Stimulated activated naive CD8-positive, alpha-beta T cell treated with anti-CD3 and anti-CD28 coated beads, Interleukin-15, Interleukin-2, amounts not matched to agents 100 U/mL and 50 U/mL, for 24 hours (primary cell): ENCODE measurements at regions not wholly inside any gene's neighbourhood (a gene's known extent, or its start where the extent isn't known, plus 50 kb on each side); places are given as distances from the start of the nearest gene placed in this dataset.
A peak's percentile ranks its signal among the peaks of the same experiment; 100 is the strongest.

Experiments used
- ATAC-seq: fragments of 150-1000 bp; cut with Tn5 transposase; one replicate; pipeline ENCODE4 v1.10.0; 2021
- DNase-seq: peaks from one replicate; pipeline ENCODE4 v3.0.0; 2021

DNA sequence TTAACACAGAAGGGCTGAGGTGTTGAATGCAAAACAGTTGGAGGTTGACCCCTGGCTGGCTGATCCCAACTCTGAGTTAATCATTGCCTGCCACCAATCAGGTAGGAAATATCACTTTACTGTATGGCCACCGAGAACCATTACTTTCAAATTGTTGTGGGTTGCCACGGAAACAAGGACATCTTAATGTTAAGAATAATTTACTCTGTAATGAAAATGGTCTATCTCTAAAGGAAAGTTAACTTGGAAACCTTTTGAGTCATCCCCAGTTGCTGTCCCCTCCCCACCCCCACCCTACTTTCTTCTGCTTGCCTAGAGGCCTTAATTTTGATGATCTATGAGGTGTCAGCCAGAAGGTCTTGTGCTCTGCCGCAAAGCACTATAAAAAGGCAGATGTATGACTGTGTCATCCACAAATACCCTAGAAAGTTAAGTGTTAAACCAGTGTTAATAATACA is 78.7 kb upstream of the SNRK start:
- ATAC-seq (peak; percentile 55), DNase-seq (no peak)

GRCh38 chr3:43206632-43207031 is 79.7 kb upstream of the SNRK start:
- ATAC-seq = no peak
- no peak for DNase-seq

DNA sequence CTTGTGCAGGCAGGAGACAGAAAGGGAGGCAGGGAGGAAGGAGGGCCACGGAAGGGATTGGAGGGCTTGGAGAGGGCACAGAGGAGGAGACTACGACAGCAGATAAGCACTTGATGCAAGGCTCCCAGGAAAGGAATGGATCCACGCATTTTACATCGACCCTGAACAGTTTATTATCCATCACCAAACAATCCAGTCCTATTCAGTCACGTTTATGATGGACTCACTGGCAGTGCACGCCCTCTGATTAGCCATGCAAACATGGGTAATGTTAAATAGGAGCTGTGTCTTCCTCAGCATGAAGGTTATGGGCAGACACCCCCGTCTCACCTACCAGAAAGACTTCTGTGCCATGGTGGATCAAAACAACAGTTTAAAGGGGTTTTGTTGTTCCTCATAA is 80.2 kb upstream of the SNRK start:
- ATAC-seq = no peak
- no peak for DNase-seq

DNA sequence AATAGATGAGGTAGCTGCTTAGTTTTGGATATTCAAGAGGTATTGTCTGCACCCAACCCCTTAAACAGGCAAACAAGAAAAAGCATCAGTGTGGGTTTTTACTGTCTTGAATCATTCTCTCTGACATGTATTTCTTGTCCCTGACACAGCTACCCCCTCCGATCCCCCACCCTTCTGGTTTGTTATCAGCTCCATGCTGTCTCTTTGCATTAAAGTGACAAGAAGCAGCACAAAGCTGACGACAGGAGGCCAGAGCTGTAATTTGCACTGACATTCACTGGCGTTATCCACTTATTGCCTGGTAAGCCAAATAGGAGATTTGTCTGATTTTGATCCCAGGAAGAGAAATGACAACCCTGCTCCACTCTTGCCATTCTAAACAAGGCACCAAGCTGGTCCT is 83.3 kb upstream of the SNRK start:
- ATAC-seq (no peak), DNase-seq (no peak)

GRCh38 chr3:43201581-43201980 is 84.8 kb upstream of the SNRK start:
- DNase-seq (no peak), ATAC-seq (no peak)

DNA sequence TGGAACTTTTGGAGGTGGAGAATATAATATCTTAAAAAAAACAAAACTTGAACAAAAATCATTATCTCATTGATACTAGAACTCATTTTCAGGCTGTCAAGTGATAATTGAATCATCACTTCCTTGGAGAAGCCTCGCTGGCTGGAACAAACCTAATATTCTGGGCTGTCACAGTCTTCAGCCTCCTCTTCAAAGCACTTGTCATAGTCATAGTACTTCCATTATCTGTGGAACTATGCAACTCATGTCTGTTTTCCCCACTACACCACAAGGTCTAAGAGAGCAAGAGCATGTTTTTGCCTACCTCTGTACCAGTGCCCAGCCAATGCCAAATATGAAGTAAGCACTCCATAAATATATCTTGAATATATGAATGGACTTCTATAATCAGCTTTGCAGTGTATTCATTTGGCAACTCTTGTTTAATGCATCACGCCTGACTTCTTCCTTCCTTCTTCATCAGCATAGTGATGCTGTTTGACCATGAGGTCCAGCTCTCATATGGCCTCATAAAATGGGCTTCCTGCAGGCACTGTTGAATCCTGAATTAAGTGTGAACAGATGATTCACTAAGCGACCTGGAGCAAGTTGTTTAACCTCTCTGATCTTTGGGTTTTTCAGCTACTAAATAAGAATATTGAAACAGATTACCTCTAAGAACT is 86.6 kb upstream of the SNRK start:
- ATAC-seq = no peak

GRCh38 chr3:43198791-43199644 is 87.3 kb upstream of the SNRK start:
- DNase-seq (no peak), ATAC-seq (no peak)

More for the DNA sequence above, 86.6 kb upstream of the SNRK start:
- DNase-seq = no peak

DNA sequence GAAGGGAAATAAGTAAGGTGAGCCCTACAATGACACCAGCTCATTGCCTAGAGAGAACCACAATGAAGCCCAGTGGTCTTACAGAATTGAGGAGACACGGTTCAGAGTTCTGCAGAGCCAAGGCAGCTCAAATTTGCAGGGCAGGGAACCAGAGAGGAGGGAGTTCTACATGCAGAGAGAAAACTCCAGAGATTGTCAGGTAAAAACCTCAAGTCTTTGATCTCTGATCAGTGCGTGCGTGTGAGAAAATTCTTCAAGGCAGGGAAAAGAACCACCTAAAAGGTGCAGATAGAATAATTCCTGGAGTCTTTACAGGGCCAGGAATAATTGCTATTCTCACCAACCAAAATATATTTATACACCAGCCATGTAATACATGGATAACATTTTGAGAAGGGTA is 88.0 kb upstream of the SNRK start:
- DNase-seq = no peak
- no peak for ATAC-seq

GRCh38 chr3:43197181-43197580 is 89.2 kb upstream of the SNRK start:
- no peak for DNase-seq
- no peak for ATAC-seq

DNA sequence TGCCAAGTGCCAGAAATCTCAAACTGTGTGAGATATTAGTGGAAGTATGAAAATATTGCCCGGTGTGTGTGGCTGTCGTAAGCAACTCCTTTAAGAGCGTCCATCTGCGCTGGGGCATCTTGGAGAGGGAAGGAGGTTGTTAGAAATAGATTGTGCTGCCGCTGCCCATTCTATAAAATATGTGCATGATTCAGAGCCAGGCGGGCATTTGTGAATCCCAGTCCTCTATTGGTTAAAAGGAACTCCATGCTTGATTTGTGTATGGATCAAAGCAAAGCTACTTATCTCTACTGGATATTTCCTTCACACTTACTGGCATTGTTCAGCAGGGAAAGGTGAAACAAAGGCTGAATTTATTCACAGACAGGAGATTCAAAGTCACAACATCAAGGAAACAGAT is 89.6 kb upstream of the SNRK start:
- ATAC-seq (no peak), DNase-seq (no peak)

GRCh38 chr3:43195115-43195498 is 89.2 kb upstream of the POMGNT2 start:
- DNase-seq = no peak
- no peak for ATAC-seq

- peak; percentile 71 for ATAC-seq
These were observed 88.7 kb upstream of the POMGNT2 start for GRCh38 chr3:43194490-43195114.

DNA sequence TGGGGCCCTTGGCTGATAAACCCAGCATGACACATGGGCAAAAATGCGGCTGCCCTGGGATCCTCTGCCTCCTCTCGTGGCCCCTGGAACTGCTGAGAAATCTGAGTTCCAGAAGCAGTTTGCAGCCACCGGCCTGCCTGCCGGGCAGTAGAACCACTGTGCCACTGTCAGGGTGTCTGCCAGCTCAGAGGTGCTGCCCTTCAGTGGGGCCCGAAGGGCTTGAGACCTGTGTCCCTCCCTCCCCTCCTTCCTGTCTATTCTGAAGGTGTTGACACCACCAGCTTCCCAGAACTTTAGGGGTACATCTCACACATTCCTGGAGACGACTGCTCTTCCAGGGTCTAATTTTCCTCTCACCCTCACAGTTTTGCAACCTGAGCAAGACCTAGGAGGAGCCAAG is 88.2 kb upstream of the POMGNT2 start:
- ATAC-seq = peak; percentile 20

More at GRCh38 chr3:43194490-43195114, 88.7 kb upstream of the POMGNT2 start:
- DNase-seq = peak; percentile 35

DNA sequence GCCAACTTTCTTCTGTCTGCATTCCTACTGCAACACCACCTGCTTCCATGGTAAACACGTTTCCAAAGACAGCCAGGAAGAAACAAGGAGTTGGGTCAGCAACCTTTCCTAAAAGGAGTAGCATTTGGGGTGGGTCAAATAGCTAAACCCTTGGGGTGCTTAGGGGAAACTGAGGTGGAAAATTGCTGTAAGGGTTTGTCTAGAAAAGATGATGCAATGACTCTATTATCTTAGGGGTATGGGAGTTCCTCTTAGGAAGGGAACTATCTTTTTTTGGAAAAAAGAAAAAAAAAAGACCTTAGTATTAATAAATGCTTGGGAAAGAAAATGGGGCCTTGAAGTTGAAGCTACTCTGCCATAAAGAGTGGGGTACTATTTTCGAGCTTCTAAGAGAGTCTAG is 86.1 kb upstream of the POMGNT2 start:
- DNase-seq (no peak), ATAC-seq (no peak)

More for the DNA sequence above, 88.2 kb upstream of the POMGNT2 start:
- DNase-seq = no peak

DNA sequence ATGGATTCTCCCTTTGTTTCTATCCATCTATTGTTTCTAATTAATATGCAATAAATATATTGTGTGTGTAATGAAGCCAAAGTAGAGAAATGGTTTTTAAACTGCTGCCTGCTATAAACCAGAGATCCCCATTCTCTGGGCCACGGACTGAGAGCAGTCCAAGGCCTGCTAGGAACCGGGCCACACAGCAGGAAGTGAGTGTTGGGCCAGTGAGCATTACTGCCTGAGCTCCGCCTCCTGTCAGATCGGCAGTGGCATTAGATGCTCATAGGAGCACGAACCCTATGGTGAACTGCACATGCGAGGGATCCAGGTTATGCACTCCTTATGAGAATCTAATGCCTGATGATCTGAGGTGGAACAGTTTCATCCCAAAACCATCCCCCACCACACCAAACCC is 85.2 kb upstream of the POMGNT2 start:
- no peak for DNase-seq
- ATAC-seq = no peak

DNA sequence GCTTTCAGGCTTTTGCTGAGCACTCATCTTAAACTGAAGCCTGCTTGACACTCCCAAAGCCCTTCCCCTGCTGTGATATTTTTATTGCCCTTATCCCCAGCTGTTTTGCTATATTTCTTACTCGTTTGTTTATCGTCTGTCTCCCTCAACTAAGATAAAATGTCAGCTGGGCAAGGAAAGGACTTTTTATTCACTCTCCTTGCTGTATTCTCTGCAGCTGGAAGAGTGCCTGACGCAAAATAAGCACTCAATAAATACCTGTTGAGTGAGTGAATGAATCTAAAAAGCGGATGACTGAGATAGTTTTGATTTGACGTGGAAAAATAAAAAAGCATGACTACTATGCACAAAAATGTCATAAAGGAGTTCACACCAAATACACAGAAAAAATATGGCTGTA is 84.8 kb upstream of the POMGNT2 start:
- DNase-seq (no peak), ATAC-seq (no peak)

GRCh38 chr3:43187836-43188479 is 82.1 kb upstream of the POMGNT2 start:
- no peak for DNase-seq
- no peak for ATAC-seq

GRCh38 chr3:43185983-43186314 is 80.1 kb upstream of the POMGNT2 start:
- no peak for DNase-seq
- no peak for ATAC-seq

GRCh38 chr3:43185274-43185982 is 79.5 kb upstream of the POMGNT2 start:
- no peak for ATAC-seq
- no peak for DNase-seq

DNA sequence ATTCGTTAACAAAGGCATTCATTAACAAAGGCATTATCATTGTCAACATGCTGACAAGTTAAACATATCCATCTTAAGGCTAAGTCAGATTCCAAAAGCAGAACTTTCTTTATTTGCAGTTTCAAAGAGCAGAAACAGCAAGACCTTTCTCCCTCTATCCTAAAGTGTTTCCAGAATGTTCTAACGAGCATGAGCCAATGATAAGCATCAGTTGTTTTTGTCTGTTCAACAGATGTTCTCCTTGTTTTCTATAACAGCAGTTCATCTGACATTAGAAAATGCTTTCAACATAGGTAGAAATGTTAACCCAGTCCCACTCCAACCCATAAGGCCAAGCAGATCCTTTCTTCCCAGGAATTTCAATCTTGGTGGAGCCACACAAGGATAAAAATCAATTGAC is 77.6 kb upstream of the POMGNT2 start:
- no peak for DNase-seq
- no peak for ATAC-seq

- DNase-seq (peak; percentile 59), ATAC-seq (peak; percentile 73)
These were observed 75.4 kb upstream of the POMGNT2 start for GRCh38 chr3:43181202-43181821.

DNA sequence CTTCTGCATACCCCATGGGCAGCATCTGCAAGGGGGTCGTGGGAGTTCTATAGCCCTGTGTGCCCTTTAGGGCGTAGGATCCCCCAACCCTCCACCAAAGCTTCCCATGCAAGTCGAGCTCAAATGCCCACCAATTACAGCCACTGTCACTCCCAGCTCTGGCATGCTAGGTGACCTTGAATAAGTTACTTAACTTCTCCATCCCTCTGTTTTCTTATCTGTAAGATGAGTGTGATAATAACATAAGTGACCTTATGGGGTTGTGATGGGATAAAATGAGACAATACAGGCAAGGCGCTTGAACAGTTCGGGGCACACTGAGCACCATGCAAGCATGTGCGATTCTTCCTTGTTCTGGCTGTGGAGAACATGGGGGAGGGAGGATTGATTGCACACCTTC is 74.8 kb upstream of the POMGNT2 start:
- ATAC-seq = no peak
- no peak for DNase-seq
